ENCODE measurements at regions not wholly inside any gene's neighbourhood (a gene's known extent, or its start where the extent isn't known, plus 50 kb on each side); places are given as distances from the start of the nearest gene placed in this dataset.

DNA sequence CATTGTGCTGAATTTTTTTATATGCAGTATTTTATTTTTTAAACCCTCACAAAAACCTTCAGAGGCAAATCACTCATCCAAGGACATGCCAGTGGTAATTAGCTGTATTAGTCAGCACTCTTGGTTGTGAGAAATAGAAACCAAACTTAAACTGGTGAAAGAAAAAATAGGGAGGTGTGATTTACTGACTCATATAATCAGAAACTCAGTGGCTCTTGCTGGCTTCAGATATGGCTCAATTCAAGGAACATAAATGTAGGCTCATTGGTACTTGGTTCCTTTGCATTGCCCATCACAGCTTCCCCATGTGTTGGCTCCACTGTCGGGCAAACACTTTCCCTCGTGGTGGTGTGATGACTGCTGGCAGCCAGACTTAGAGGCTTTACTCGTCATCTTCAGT, 497.2 kb downstream of the MAT2B start:
- no peak overlapping the region for H3K4me3 ChIP-seq
- intact Hi-C loops (cut with DNase I): loop anchor here in 1 of 2 donors (10.0 kb wide), 1 partner anchor 438 kb away; no protein-coding TSS in a partner anchor

GRCh38 chr5:164005071-164005470, 499.7 kb downstream of the MAT2B start:
- TF ChIP-seq, protein P1, sequence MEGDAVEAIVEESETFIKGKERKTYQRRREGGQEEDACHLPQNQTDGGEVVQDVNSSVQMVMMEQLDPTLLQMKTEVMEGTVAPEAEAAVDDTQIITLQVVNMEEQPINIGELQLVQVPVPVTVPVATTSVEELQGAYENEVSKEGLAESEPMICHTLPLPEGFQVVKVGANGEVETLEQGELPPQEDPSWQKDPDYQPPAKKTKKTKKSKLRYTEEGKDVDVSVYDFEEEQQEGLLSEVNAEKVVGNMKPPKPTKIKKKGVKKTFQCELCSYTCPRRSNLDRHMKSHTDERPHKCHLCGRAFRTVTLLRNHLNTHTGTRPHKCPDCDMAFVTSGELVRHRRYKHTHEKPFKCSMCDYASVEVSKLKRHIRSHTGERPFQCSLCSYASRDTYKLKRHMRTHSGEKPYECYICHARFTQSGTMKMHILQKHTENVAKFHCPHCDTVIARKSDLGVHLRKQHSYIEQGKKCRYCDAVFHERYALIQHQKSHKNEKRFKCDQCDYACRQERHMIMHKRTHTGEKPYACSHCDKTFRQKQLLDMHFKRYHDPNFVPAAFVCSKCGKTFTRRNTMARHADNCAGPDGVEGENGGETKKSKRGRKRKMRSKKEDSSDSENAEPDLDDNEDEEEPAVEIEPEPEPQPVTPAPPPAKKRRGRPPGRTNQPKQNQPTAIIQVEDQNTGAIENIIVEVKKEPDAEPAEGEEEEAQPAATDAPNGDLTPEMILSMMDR (IDR thresholded peaks at IDR 0.05): no peak
- no peak for TF ChIP-seq POLR2A (IDR thresholded peaks at IDR 0.05)
- no peak overlapping the region for H3K27ac ChIP-seq
- H3K36me3 ChIP-seq (replicated peaks in 1 of 2): no peaks in the 10 kb centered on the region
- no peaks in the 10 kb centered on the region for H3K4me1 ChIP-seq (replicated peaks in 1 of 2)
- H3K4me3 ChIP-seq: no peak overlapping the region
- intact Hi-C loops (cut with DNase I): loop anchor here (5.0 to 10.0 kb wide), 2 partner anchors 440 to 497 kb away; no protein-coding TSS in a partner anchor
- H3K9me3 ChIP-seq (replicated peaks in 1 of 3): no peaks in the 10 kb centered on the region
- H3K27me3 ChIP-seq: no peaks in the 10 kb centered on the region
- 67 to 94% (median 86%) methylated on average over 1 of the region's 1 CpG for WGBS, 4 donors
- DNase-seq: no peak

More for the DNA sequence above, 497.2 kb downstream of the MAT2B start:
- 84 to 90% (median 88%) methylated on average over 3 of the region's 3 CpGs for WGBS, 4 donors
- Histone ChIP-seq H3K27me3 (no peaks in the 10 kb centered on the region), H3K4me1 (replicated peaks in 1 of 2) (no peaks in the 10 kb centered on the region), H3K9me3 (replicated peaks in 1 of 3) (no peaks in the 10 kb centered on the region), H3K27ac (no peak overlapping the region), H3K36me3 (replicated peaks in 1 of 2) (no peaks in the 10 kb centered on the region)
- no peak for DNase-seq
- TF ChIP-seq, protein P1 (IDR thresholded peaks at IDR 0.05): no peak
- TF ChIP-seq POLR2A (IDR thresholded peaks at IDR 0.05): no peak

- H3K4me3 ChIP-seq: no peak overlapping the region
- no peak for TF ChIP-seq POLR2A (IDR thresholded peaks at IDR 0.05)
- TF ChIP-seq, protein P1 (IDR thresholded peaks at IDR 0.05): no peak
- no peak for DNase-seq
- H3K36me3 ChIP-seq (replicated peaks in 1 of 2): no peaks in the 10 kb centered on the region
- H3K4me1 ChIP-seq (replicated peaks in 1 of 2): no peaks in the 10 kb centered on the region
- WGBS, 4 donors: 59 to 82% (median 67%) methylated on average over 2 of the region's 2 CpGs
- no peaks in the 10 kb centered on the region for H3K27me3 ChIP-seq
- no peak overlapping the region for H3K27ac ChIP-seq
- H3K9me3 ChIP-seq (replicated peaks in 1 of 3): no peaks in the 10 kb centered on the region
- intact Hi-C loops (cut with DNase I): loop anchor here (5.0 to 10.0 kb wide), 2 partner anchors 442 to 495 kb away; no protein-coding TSS in a partner anchor
Observed at GRCh38 chr5:164007064-164007463, 501.6 kb downstream of the MAT2B start.

DNA sequence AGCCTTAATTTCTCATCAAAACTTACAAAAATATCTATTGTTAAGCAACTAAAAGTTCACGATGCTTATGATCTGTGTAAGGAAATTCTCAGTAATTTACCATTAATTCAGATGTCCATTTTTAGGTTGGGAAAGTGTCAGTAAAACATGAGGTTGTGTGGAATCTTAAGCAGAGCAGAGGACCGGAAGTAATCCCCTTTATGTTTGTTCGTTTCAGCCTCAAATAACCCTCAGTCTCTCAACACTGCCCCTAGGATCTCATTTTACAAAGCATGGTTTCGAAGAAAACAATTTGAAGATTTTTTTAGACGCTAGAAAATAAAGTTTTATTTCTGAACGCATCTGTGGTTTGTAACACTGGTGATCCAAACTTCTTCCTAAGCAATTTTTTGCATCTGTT, 504.2 kb downstream of the MAT2B start:
- H3K27me3 ChIP-seq: no peaks in the 10 kb centered on the region
- H3K4me1 ChIP-seq (replicated peaks in 1 of 2): no peaks in the 10 kb centered on the region
- H3K4me3 ChIP-seq: no peak overlapping the region
- no peak for DNase-seq
- H3K27ac ChIP-seq: no peak overlapping the region
- 76 to 80% (median 79%) methylated on average over 6 of the region's 6 CpGs for WGBS, 4 donors
- no peaks in the 10 kb centered on the region for H3K9me3 ChIP-seq (replicated peaks in 1 of 3)
- H3K36me3 ChIP-seq (replicated peaks in 1 of 2): no peaks in the 10 kb centered on the region
- intact Hi-C loops (cut with DNase I): loop anchor here (5.0 to 10.0 kb wide), 4 partner anchors 445 to 1198 kb away; no protein-coding TSS in a partner anchor
- TF ChIP-seq, protein P1 (IDR thresholded peaks at IDR 0.05): no peak
- no peak for TF ChIP-seq POLR2A (IDR thresholded peaks at IDR 0.05)
